SK-N-SH (cell line): ENCODE measurements at regions not wholly inside any gene's neighbourhood (a gene's known extent, or its start where the extent isn't known, plus 50 kb on each side); places are given as distances from the start of the nearest gene placed in this dataset.

Experiments used
- CTCF ChIA-PET: fragments of 300-600, 350-600 bp; formaldehyde crosslinking; extraction: SDS; loops from one replicate; lab custom pipeline; 2021; lab: Yijun Ruan, JAX
- POLR2A ChIA-PET: fragments of 350-600 bp; sonication (Branson Sonifier 250); formaldehyde crosslinking; extraction: SDS; loops from one replicate; lab custom pipeline; 2020; ENCODE audit warnings: antibody characterized with exemption, inconsistent platforms; lab: Yijun Ruan, JAX
- DNase-seq: peaks from one replicate; pipeline ENCODE4 v3.0.0; 2012
- H2AFZ ChIP-seq: fragments of 200-600 bp; sonication (generic); 2 replicates; pipeline ENCODE4 v1.8.1; 2016; ENCODE audit warnings: antibody characterized with exemption, mild to moderate bottlenecking, low read depth
- H3F3A ChIP-seq: fragments of 200-600 bp; sonication (generic); replicated peaks from 2 replicates; pipeline ENCODE3; 2016; ENCODE audit warnings: antibody characterized with exemption, mild to moderate bottlenecking; ENCODE audit not compliant: insufficient read depth
- H3K27ac ChIP-seq, 2 experiments: fragments of 200-500 bp in 1 of 2; fragments of 200-600 bp in 1 of 2; sonication (Bioruptor generic) in 1 of 2; sonication (generic), shearing (Covaris generic) in 1 of 2; 2 replicates each; pipeline versions ENCODE4 v1.5.1 to v1.6.1; 2014 to 2016; ENCODE audit warnings: low read depth in 2 of 2, inconsistent platforms in 1 of 2, low read length in 1 of 2, mild to moderate bottlenecking in 1 of 2, mixed read lengths in 1 of 2
- H3K27me3 ChIP-seq: fragments of 200-600 bp; sonication (generic), shearing (Covaris generic); 2 replicates; pipeline ENCODE4 v1.6.1; 2016; ENCODE audit warnings: mixed run types; ENCODE audit not compliant: insufficient read depth
- H3K36me3 ChIP-seq, 2 experiments: fragments of 200-500 bp in 1 of 2; fragments of 200-600 bp in 1 of 2; sonication (Bioruptor generic) in 1 of 2; sonication (generic) in 1 of 2; replicated peaks in 1 of 2; 2 replicates each; pipeline versions ENCODE3 to v1.5.1; 2014 to 2016; ENCODE audit warnings: low read length in 1 of 2, mild to moderate bottlenecking in 1 of 2; ENCODE audit not compliant: insufficient read depth in 2 of 2, control insufficient read depth in 1 of 2
- H3K4me1 ChIP-seq, 2 experiments: fragments of 200-500 bp in 1 of 2; fragments of 200-600 bp in 1 of 2; sonication (Bioruptor generic) in 1 of 2; sonication (generic), shearing (Covaris generic) in 1 of 2; 2 replicates each; pipeline versions ENCODE4 v1.5.1 to v1.6.1; 2014 to 2016; ENCODE audit warnings: low read depth in 1 of 2, low read length in 1 of 2, mixed run types in 1 of 2; ENCODE audit not compliant: insufficient read depth in 2 of 2, control insufficient read depth in 1 of 2
- H3K4me2 ChIP-seq: fragments of 200-600 bp; sonication (generic), shearing (Covaris generic); 2 replicates; pipeline ENCODE4 v1.6.1; 2017; ENCODE audit warnings: mixed run types
- H3K4me3 ChIP-seq, 2 experiments: fragments of 200-500 bp in 1 of 2; fragments of 200-600 bp in 1 of 2; sonication (Bioruptor generic) in 1 of 2; sonication (generic), shearing (Covaris generic) in 1 of 2; 2 replicates each; pipeline versions ENCODE4 v1.5.1 to v1.8.1; 2014 to 2016; ENCODE audit warnings: low read depth in 2 of 2, inconsistent platforms in 1 of 2, low read length in 1 of 2, mild to moderate bottlenecking in 1 of 2, mixed read lengths in 1 of 2, moderate library complexity in 1 of 2
- H3K79me2 ChIP-seq: fragments of 200-600 bp; sonication (generic); 2 replicates; pipeline ENCODE4 v1.8.1; 2017; ENCODE audit warnings: mild to moderate bottlenecking; ENCODE audit not compliant: insufficient read depth
- H3K9ac ChIP-seq: fragments of 200-600 bp; sonication (generic); 2 replicates; pipeline ENCODE4 v1.6.1; 2017; ENCODE audit warnings: mixed run types
- H3K9me2 ChIP-seq: fragments of 200-600 bp; sonication (generic); 2 replicates; pipeline ENCODE4 v1.6.1; 2017; ENCODE audit warnings: mixed run types
- H3K9me3 ChIP-seq: fragments of 200-600 bp; sonication (generic); 2 replicates; pipeline ENCODE4 v1.6.1; 2017; ENCODE audit warnings: mixed run types, mild to moderate bottlenecking, moderate library complexity
- H4K20me1 ChIP-seq: fragments of 200-600 bp; sonication (generic); 2 replicates; pipeline ENCODE4 v1.6.1; 2017; ENCODE audit warnings: mild to moderate bottlenecking, mixed run types; ENCODE audit not compliant: insufficient read depth
- FOSL2 ChIP-seq: IDR thresholded peaks from 2 replicates; pipeline ENCODE4 v1.4.0; 2012; ENCODE audit warnings: low read depth, mild to moderate bottlenecking, moderate library complexity, borderline replicate concordance
- GATA2 ChIP-seq: sonication (generic); formaldehyde crosslinking; IDR thresholded peaks from 2 replicates; pipeline ENCODE4 v1.5.0; 2020; ENCODE audit warnings: mild to moderate bottlenecking, missing genetic modification reagents
- IRF3 ChIP-seq: fragments of 150-350 bp; IDR thresholded peaks from 2 replicates; pipeline ENCODE4 v1.6.1; 2016; ENCODE audit warnings: mild to moderate bottlenecking, low read depth, low read length
- MEF2A ChIP-seq: IDR thresholded peaks from 2 replicates; pipeline ENCODE4 v1.4.0; 2012; ENCODE audit warnings: low read depth, borderline replicate concordance
- TCF12 ChIP-seq: IDR thresholded peaks from 2 replicates; pipeline ENCODE4 v1.4.0; 2012
- USF2 ChIP-seq: fragments of 150-350 bp; IDR thresholded peaks from 2 replicates; pipeline ENCODE4 v1.6.1; 2017; ENCODE audit warnings: antibody characterized with exemption, low read length, low read depth, borderline replicate concordance
- YY1 ChIP-seq: IDR thresholded peaks from 2 replicates; pipeline ENCODE4 v1.4.0; 2012; ENCODE audit warnings: low read depth, mild to moderate bottlenecking
- WGBS: methylation state at CpG from one replicate; pipeline ENCODE4 v1.1.6; 2017; ENCODE audit warnings: low lambda C conversion rate; 5-methylcytosine and 5-hydroxymethylcytosine counted together
- TF ChIP-seq, protein P1 (sequence below): IDR thresholded peaks from 2 replicates; pipeline ENCODE4 v1.6.1; 2012; ENCODE audit warnings: mild to moderate bottlenecking, low read depth, low read length, moderate library complexity

GRCh38 chr13:85166891-85167290 lies 632.3 kb downstream of the SLITRK6 start:
- peaks cover 3% of the 10 kb centered on the region for H3F3A ChIP-seq
- no peak for TF ChIP-seq TCF12
- TF ChIP-seq, protein P1, sequence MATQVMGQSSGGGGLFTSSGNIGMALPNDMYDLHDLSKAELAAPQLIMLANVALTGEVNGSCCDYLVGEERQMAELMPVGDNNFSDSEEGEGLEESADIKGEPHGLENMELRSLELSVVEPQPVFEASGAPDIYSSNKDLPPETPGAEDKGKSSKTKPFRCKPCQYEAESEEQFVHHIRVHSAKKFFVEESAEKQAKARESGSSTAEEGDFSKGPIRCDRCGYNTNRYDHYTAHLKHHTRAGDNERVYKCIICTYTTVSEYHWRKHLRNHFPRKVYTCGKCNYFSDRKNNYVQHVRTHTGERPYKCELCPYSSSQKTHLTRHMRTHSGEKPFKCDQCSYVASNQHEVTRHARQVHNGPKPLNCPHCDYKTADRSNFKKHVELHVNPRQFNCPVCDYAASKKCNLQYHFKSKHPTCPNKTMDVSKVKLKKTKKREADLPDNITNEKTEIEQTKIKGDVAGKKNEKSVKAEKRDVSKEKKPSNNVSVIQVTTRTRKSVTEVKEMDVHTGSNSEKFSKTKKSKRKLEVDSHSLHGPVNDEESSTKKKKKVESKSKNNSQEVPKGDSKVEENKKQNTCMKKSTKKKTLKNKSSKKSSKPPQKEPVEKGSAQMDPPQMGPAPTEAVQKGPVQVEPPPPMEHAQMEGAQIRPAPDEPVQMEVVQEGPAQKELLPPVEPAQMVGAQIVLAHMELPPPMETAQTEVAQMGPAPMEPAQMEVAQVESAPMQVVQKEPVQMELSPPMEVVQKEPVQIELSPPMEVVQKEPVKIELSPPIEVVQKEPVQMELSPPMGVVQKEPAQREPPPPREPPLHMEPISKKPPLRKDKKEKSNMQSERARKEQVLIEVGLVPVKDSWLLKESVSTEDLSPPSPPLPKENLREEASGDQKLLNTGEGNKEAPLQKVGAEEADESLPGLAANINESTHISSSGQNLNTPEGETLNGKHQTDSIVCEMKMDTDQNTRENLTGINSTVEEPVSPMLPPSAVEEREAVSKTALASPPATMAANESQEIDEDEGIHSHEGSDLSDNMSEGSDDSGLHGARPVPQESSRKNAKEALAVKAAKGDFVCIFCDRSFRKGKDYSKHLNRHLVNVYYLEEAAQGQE, result no peak
- TF ChIP-seq, all 33 proteins: peak for 0
- H3K4me1 ChIP-seq, result no peaks in the 10 kb centered on the region; a peak in 1 of 4 replicates
- H3K9me3 ChIP-seq, result no peaks in the 10 kb centered on the region
- H3K4me3 ChIP-seq, result no peak overlapping the region
- DNase-seq, result no peak
- no peaks in the 10 kb centered on the region for H3K79me2 ChIP-seq
- 85% methylated on average over 1 of the region's 1 CpG for WGBS
- no peaks in the 10 kb centered on the region for H3K36me3 ChIP-seq
- POLR2A ChIA-PET, result no interaction called here
- no peak overlapping the region for H3K9ac ChIP-seq
- CTCF ChIA-PET, result no interaction called here
- no peaks in the 10 kb centered on the region for H3K27me3 ChIP-seq
- no peak overlapping the region for H3K27ac ChIP-seq
- H2AFZ ChIP-seq, result no peak overlapping the region
- H3K9me2 ChIP-seq, result no peaks in the 10 kb centered on the region
- no peak overlapping the region for H3K4me2 ChIP-seq
- H4K20me1 ChIP-seq, result no peaks in the 10 kb centered on the region

DNA sequence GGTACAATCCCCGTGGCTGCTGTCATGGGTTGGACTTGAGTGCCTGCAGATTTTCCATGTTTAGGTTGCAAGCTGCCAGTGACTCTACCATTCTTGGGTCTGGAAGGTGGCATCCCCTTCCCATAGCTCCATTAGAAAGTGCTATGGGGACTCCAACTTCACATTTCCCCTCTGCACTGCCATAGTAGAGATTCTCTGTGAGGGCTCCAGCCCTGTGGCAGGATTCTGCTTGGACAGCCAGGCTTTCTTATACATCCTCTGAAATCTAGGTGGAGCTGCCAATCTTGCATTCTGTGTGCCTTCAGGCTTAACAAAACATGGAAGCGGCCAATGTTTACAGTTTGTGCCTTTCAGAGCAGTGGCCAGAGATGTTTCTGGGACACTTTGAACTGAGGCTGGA lies 636.2 kb downstream of the SLITRK6 start:
- no peaks in the 10 kb centered on the region for H3K27me3 ChIP-seq
- no peak for DNase-seq
- H3K36me3 ChIP-seq, result no peaks in the 10 kb centered on the region
- TF ChIP-seq USF2 (no peak), YY1 (no peak), IRF3 (no peak), FOSL2 (no peak), GATA2 (CRISPR knock-in tag) (no peak), MEF2A (no peak)
- no peak overlapping the region for H3K27ac ChIP-seq
- 50% methylated on average over 2 of the region's 2 CpGs for WGBS
- H3K4me3 ChIP-seq, result no peak overlapping the region
- peaks cover 3% of the 10 kb centered on the region for H3F3A ChIP-seq
- H3K9me3 ChIP-seq, result no peaks in the 10 kb centered on the region
- no peak overlapping the region for H3K4me2 ChIP-seq
- H3K9me2 ChIP-seq, result no peaks in the 10 kb centered on the region
- H2AFZ ChIP-seq, result no peak overlapping the region
- ChIA-PET CTCF (no interaction called here), POLR2A (no interaction called here)
- H4K20me1 ChIP-seq, result no peaks in the 10 kb centered on the region
- H3K79me2 ChIP-seq, result no peaks in the 10 kb centered on the region
- H3K4me1 ChIP-seq, result no peaks in the 10 kb centered on the region; a peak in 1 of 4 replicates
- H3K9ac ChIP-seq, result no peak overlapping the region
